ENCODE measurements at regions not wholly inside any gene's neighbourhood (a gene's known extent, or its start where the extent isn't known, plus 50 kb on each side); places are given as distances from the start of the nearest gene placed in this dataset.

GRCh38 chrX:98057176-98057575 is 1173.5 kb downstream of the RPA4 start:
- Histone ChIP-seq H3K4me1 (no peaks in the 10 kb centered on the region), H3K36me3 (ENCODE audit: insufficient read depth in 1 of 2, low read depth in 1 of 2) (no peaks in the 10 kb centered on the region), H3K27ac (no peak overlapping the region), H3K9me3 (no peaks in the 10 kb centered on the region), H3K4me3 (no peak overlapping the region), H3K27me3 (ENCODE audit: insufficient read depth in 3 of 3, low read length in 2 of 3) (no peaks in the 10 kb centered on the region)
- TF ChIP-seq CTCF (IDR thresholded peaks at IDR 0.05) = no peak
- WGBS, 3 donors = 80 to 89% (median 87%) methylated on average over 3 of the region's 3 CpGs
- intact Hi-C loops (cut with DNase I) = no loop called here
- ATAC-seq (no peak), DNase-seq (no peak)

- Histone ChIP-seq H3K27me3 (ENCODE audit: insufficient read depth in 3 of 3, low read length in 2 of 3) (peaks cover 0 to 4% (median 0%) of the 10 kb centered on the region in 3 donors), H3K36me3 (ENCODE audit: insufficient read depth in 1 of 2, low read depth in 1 of 2) (no peaks in the 10 kb centered on the region), H3K4me1 (no peaks in the 10 kb centered on the region), H3K9me3 (no peaks in the 10 kb centered on the region), H3K27ac (no peak overlapping the region), H3K4me3 (no peak overlapping the region)
- intact Hi-C loops (cut with DNase I) = no loop called here
- no peak for DNase-seq
- 38 to 49% (median 46%) methylated on average over 2 of the region's 2 CpGs for WGBS, 3 donors
- TF ChIP-seq CTCF (IDR thresholded peaks at IDR 0.05) = no peak
- no peak for ATAC-seq
These were observed 1181.4 kb downstream of the RPA4 start for GRCh38 chrX:98065151-98065550.

- 58 to 60% (median 59%) methylated on average over 3 of the region's 3 CpGs for WGBS, 3 donors
- TF ChIP-seq CTCF (IDR thresholded peaks at IDR 0.05) = no peak
- ATAC-seq (no peak), DNase-seq (no peak)
- no peaks in the 10 kb centered on the region for H3K36me3 ChIP-seq (ENCODE audit: insufficient read depth in 1 of 2, low read depth in 1 of 2)
- H3K9me3 ChIP-seq = no peaks in the 10 kb centered on the region
- intact Hi-C loops (cut with DNase I) = no loop called here
- H3K27ac ChIP-seq = no peak overlapping the region
- no peak overlapping the region for H3K4me3 ChIP-seq
- no peaks in the 10 kb centered on the region for H3K4me1 ChIP-seq
- H3K27me3 ChIP-seq (ENCODE audit: insufficient read depth in 3 of 3, low read length in 2 of 3) = peaks cover 0 to 4% (median 0%) of the 10 kb centered on the region in 3 donors
These were observed 1183.9 kb downstream of the RPA4 start for GRCh38 chrX:98067611-98068010.

- Histone ChIP-seq H3K27ac (no peak overlapping the region), H3K9me3 (no peaks in the 10 kb centered on the region), H3K4me1 (no peaks in the 10 kb centered on the region), H3K27me3 (ENCODE audit: insufficient read depth in 3 of 3, low read length in 2 of 3) (peaks cover 0 to 4% (median 0%) of the 10 kb centered on the region in 3 donors), H3K4me3 (no peak overlapping the region), H3K36me3 (ENCODE audit: insufficient read depth in 1 of 2, low read depth in 1 of 2) (no peaks in the 10 kb centered on the region)
- DNase-seq = no peak
- TF ChIP-seq CTCF (IDR thresholded peaks at IDR 0.05) = no peak
- intact Hi-C loops (cut with DNase I) = no loop called here
- WGBS, 3 donors = 31 to 46% (median 37%) methylated on average over 3 of the region's 3 CpGs
- no peak for ATAC-seq
These were observed 1184.4 kb downstream of the RPA4 start for GRCh38 chrX:98068024-98068580.

- H3K36me3 ChIP-seq (ENCODE audit: insufficient read depth in 1 of 2, low read depth in 1 of 2) = no peaks in the 10 kb centered on the region
- peaks cover 0 to 2% (median 0%) of the 10 kb centered on the region in 3 donors for H3K27me3 ChIP-seq (ENCODE audit: insufficient read depth in 3 of 3, low read length in 2 of 3)
- no peak for TF ChIP-seq CTCF (IDR thresholded peaks at IDR 0.05)
- DNase-seq (no peak), ATAC-seq (no peak)
- H3K9me3 ChIP-seq = no peaks in the 10 kb centered on the region
- WGBS, 3 donors = 25 to 47% (median 37%) methylated on average over 2 of the region's 2 CpGs
- H3K4me1 ChIP-seq = no peaks in the 10 kb centered on the region
- H3K27ac ChIP-seq = no peak overlapping the region
- H3K4me3 ChIP-seq = no peak overlapping the region
- intact Hi-C loops (cut with DNase I) = no loop called here
These were observed 1187.6 kb downstream of the RPA4 start for GRCh38 chrX:98071331-98071730.
